Neural crest cell (in vitro differentiated cells): ENCODE measurements at regions not wholly inside any gene's neighbourhood (a gene's known extent, or its start where the extent isn't known, plus 50 kb on each side); places are given as distances from the start of the nearest gene placed in this dataset.

Experiments used
- DNase-seq: peaks from one replicate; pipeline ENCODE4 v3.0.0; 2021; ENCODE audit warnings: low read depth, mixed read lengths, low spot score
- H3K27ac Mint-ChIP-seq: one replicate; pipeline ENCODE4 v1.8.0; 2021; ENCODE audit warnings: mild to moderate bottlenecking, mixed read lengths; ENCODE audit not compliant: unreplicated experiment
- H3K27me3 Mint-ChIP-seq: 2 replicates; pipeline ENCODE4 v1.8.0; 2021; ENCODE audit warnings: low read depth, mild to moderate bottlenecking, mixed read lengths
- H3K36me3 Mint-ChIP-seq: 2 replicates; pipeline ENCODE4 v1.8.0; 2021; ENCODE audit warnings: low read depth, mild to moderate bottlenecking, mixed read lengths
- H3K4me1 Mint-ChIP-seq: 2 replicates; pipeline ENCODE4 v1.8.0; 2021; ENCODE audit warnings: mixed read lengths
- H3K4me3 Mint-ChIP-seq: one replicate; pipeline ENCODE4 v1.8.0; 2021; ENCODE audit warnings: mild to moderate bottlenecking, mixed read lengths
- H3K9me3 Mint-ChIP-seq: 2 replicates; pipeline ENCODE4 v1.8.0; 2021; ENCODE audit warnings: mixed read lengths
- CTCF ChIP-seq: fragments of 200-600 bp; sonication (generic); conservative IDR thresholded peaks from 2 replicates; pipeline ENCODE4 v1.5.0; 2021; ENCODE audit warnings: antibody characterized with exemption, mild to moderate bottlenecking

DNA sequence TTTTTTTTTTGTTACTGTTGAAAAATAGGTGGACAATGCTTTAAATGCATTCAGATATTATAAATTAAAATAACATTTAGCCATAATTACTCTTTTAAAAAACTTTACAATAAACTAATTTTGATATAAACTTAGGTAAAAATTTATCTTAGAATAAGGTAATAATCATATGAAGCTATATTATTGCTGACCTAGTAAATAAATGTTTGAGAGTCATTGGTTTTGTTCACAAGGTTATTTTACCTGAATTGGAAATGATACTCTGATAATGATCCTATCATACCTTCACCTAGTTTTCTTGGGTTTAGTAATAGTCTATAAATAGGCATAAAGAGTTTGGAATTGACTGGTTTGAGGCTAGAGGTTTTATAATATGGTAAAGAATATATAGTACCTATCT, 1076.4 kb upstream of the CDH6 start:
- Mint-ChIP-seq H3K4me3 (no peak overlapping the region), H3K27me3 (no peaks in the 10 kb centered on the region), H3K36me3 (no peaks in the 10 kb centered on the region), H3K27ac (no peak overlapping the region), H3K4me1 (no peaks in the 10 kb centered on the region), H3K9me3 (no peaks in the 10 kb centered on the region)
- no peak for DNase-seq
- TF ChIP-seq CTCF = no peak

DNA sequence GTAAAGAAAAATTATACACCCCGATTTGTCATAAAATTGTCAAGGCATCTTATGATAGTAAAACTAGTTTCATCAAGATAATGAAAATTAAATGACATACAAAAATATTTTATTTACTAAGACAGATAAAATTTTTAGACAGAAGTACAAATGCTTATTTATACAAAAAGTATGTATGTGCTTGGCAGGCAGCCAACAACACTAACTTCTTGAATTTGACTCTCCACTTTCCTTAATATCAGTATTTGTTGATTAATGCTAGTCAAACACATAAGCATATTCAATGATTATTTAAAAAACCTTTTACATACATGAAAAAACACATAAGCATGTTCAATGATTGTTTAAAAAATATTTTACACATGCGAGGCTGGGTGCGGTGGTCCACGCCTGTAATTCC, 1079.9 kb upstream of the CDH6 start:
- DNase-seq = no peak
- no peaks in the 10 kb centered on the region for H3K27me3 Mint-ChIP-seq
- no peak for TF ChIP-seq CTCF
- no peak overlapping the region for H3K4me3 Mint-ChIP-seq
- no peak overlapping the region for H3K27ac Mint-ChIP-seq
- H3K9me3 Mint-ChIP-seq = no peaks in the 10 kb centered on the region
- no peaks in the 10 kb centered on the region for H3K36me3 Mint-ChIP-seq
- H3K4me1 Mint-ChIP-seq = no peaks in the 10 kb centered on the region

- H3K27me3 Mint-ChIP-seq = no peaks in the 10 kb centered on the region
- H3K36me3 Mint-ChIP-seq = no peaks in the 10 kb centered on the region
- H3K9me3 Mint-ChIP-seq = no peaks in the 10 kb centered on the region
- no peak for DNase-seq
- no peak for TF ChIP-seq CTCF
- H3K4me3 Mint-ChIP-seq = no peak overlapping the region
- H3K27ac Mint-ChIP-seq = no peak overlapping the region
- no peaks in the 10 kb centered on the region for H3K4me1 Mint-ChIP-seq
Measured at GRCh38 chr5:30112867-30113266, 1080.6 kb upstream of the CDH6 start.

- no peaks in the 10 kb centered on the region for H3K9me3 Mint-ChIP-seq
- no peak overlapping the region for H3K27ac Mint-ChIP-seq
- no peak for DNase-seq
- H3K4me1 Mint-ChIP-seq = no peaks in the 10 kb centered on the region
- no peaks in the 10 kb centered on the region for H3K27me3 Mint-ChIP-seq
- no peak for TF ChIP-seq CTCF
- no peaks in the 10 kb centered on the region for H3K36me3 Mint-ChIP-seq
- H3K4me3 Mint-ChIP-seq = no peak overlapping the region
Measured at GRCh38 chr5:30108051-30108450, 1085.4 kb upstream of the CDH6 start.

- H3K27me3 Mint-ChIP-seq = no peaks in the 10 kb centered on the region
- no peaks in the 10 kb centered on the region for H3K36me3 Mint-ChIP-seq
- H3K4me1 Mint-ChIP-seq = no peaks in the 10 kb centered on the region
- no peak for TF ChIP-seq CTCF
- no peak overlapping the region for H3K4me3 Mint-ChIP-seq
- no peak for DNase-seq
- H3K27ac Mint-ChIP-seq = no peak overlapping the region
- no peaks in the 10 kb centered on the region for H3K9me3 Mint-ChIP-seq
Measured at GRCh38 chr5:30106596-30106995, 1086.9 kb upstream of the CDH6 start.
